ENCODE measurements at regions not wholly inside any gene's neighbourhood (a gene's known extent, or its start where the extent isn't known, plus 50 kb on each side); places are given as distances from the start of the nearest gene placed in this dataset.
"Not testable (repeated sequence)": the region's sequence is repeated elsewhere in the genome, so short reads cannot be mapped to it uniquely, and the experiment has no call there.

GRCh38 chr18:35770376-35771014, 189.0 kb downstream of the GALNT1 start:
- no peak for DNase-seq

- no peak for DNase-seq
These were observed 189.6 kb downstream of the GALNT1 start for GRCh38 chr18:35771172-35771571.

GRCh38 chr18:35775887-35776286, 194.3 kb downstream of the GALNT1 start:
- no peak for DNase-seq

- no peak for DNase-seq
These were observed 194.9 kb downstream of the GALNT1 start for GRCh38 chr18:35776473-35776872.

- DNase-seq, result no peak
These were observed 195.4 kb upstream of the RMP24 start for GRCh38 chr18:35777039-35777438.

GRCh38 chr18:35778850-35779627, 193.4 kb upstream of the RMP24 start:
- DNase-seq, result no peak

- DNase-seq, result no peak
These were observed 191.5 kb upstream of the RMP24 start for GRCh38 chr18:35780937-35781336.

GRCh38 chr18:35782926-35783325, 189.6 kb upstream of the RMP24 start:
- no peak for DNase-seq

GRCh38 chr18:35786365-35787042, 186.0 kb upstream of the RMP24 start:
- DNase-seq, result no peak

GRCh38 chr18:35789543-35789942, 182.9 kb upstream of the RMP24 start:
- DNase-seq, result no peak

GRCh38 chr18:35797948-35798347, 174.5 kb upstream of the RMP24 start:
- DNase-seq, result no peak

- DNase-seq, result peak; percentile 30
These were observed 168.9 kb upstream of the RMP24 start for GRCh38 chr18:35803551-35803950.

- DNase-seq, result no peak
These were observed 168.1 kb upstream of the RMP24 start for GRCh38 chr18:35804377-35804776.

GRCh38 chr18:35807811-35808335, 164.6 kb upstream of the RMP24 start:
- no peak for DNase-seq

- DNase-seq, result no peak
These were observed 163.7 kb upstream of the RMP24 start for GRCh38 chr18:35808796-35809195.

- no peak for DNase-seq
These were observed 162.0 kb upstream of the RMP24 start for GRCh38 chr18:35810520-35810919.

- no peak for DNase-seq
These were observed 160.6 kb upstream of the RMP24 start for GRCh38 chr18:35811896-35812295.

GRCh38 chr18:35815011-35815410, 157.5 kb upstream of the RMP24 start:
- not testable (repeated sequence) for DNase-seq

- DNase-seq, result no peak
These were observed 156.5 kb upstream of the RMP24 start for GRCh38 chr18:35816003-35816402.

GRCh38 chr18:35817604-35818352, 154.7 kb upstream of the RMP24 start:
- DNase-seq, result no peak

GRCh38 chr18:35818353-35818667, 154.2 kb upstream of the RMP24 start:
- no peak for DNase-seq

- no peak for DNase-seq
These were observed 150.1 kb upstream of the RMP24 start for GRCh38 chr18:35822413-35822812.

- no peak for DNase-seq
These were observed 146.0 kb upstream of the RMP24 start for GRCh38 chr18:35826477-35826876.

Data from tongue (tissue), 1 donor.